ENCODE measurements at regions not wholly inside any gene's neighbourhood (a gene's known extent, or its start where the extent isn't known, plus 50 kb on each side); places are given as distances from the start of the nearest gene placed in this dataset.

- Histone ChIP-seq H3K4me1 (ENCODE audit: control insufficient read depth, extremely low read depth, insufficient read depth, low read length) (no peaks in the 10 kb centered on the region), H3K27ac (ENCODE audit: control insufficient read depth, insufficient read depth, low read length) (no peak overlapping the region), H3K79me2 (ENCODE audit: control insufficient read depth, insufficient read depth, low read length) (no peaks in the 10 kb centered on the region), H3K9ac (ENCODE audit: control insufficient read depth, extremely low read depth, insufficient read depth, low read length) (no peak overlapping the region), H3K9me3 (ENCODE audit: control insufficient read depth, low read depth, low read length) (no peaks in the 10 kb centered on the region), H3K36me3 (ENCODE audit: control insufficient read depth in 2 of 2, extremely low read depth in 1 of 2, insufficient read depth in 2 of 2, low read length in 2 of 2) (no peaks in the 10 kb centered on the region), H3K9me1 (ENCODE audit: control insufficient read depth, extremely low read depth, insufficient read depth, low read length) (no peaks in the 10 kb centered on the region), H3K4me3 (ENCODE audit: control insufficient read depth in 2 of 3, extremely low read depth in 1 of 3, insufficient read depth in 2 of 3, low read depth in 1 of 3, low read length in 3 of 3) (no peak overlapping the region), H4K20me1 (ENCODE audit: control insufficient read depth, extremely low read depth, insufficient read depth, low read length) (no peaks in the 10 kb centered on the region), H3K27me3 (ENCODE audit: control insufficient read depth, extremely low read depth, insufficient read depth, low read length) (no peaks in the 10 kb centered on the region), H3K4me2 (ENCODE audit: control insufficient read depth, extremely low read depth, insufficient read depth, low read depth, low read length) (no peak overlapping the region), H2AFZ (ENCODE audit: control insufficient read depth, low read length) (no peak overlapping the region)
- no peak for TF ChIP-seq CTCF (optimal IDR thresholded peaks at IDR 0.05 in 1 of 3, IDR thresholded peaks at IDR 0.05 in 1 of 3, conservative IDR thresholded peaks at IDR 0.05 in 1 of 3; ENCODE audit: extremely low read depth in 1 of 3, insufficient read depth in 2 of 3, low read length in 3 of 3)
- TF ChIP-seq EZH2 (IDR thresholded peaks at IDR 0.05; ENCODE audit: low read length): no peak
- dilution Hi-C loops (cut with MboI; ENCODE audit: extremely low pct_ligation_motif_present, low sequenced_read_pairs): no loop called here
- no peak for DNase-seq (ENCODE audit: low read depth, low spot score)
- FAIRE-seq: no peak
Observed at GRCh38 chr16:62664566-62664965, 628.3 kb upstream of the CDH8 start.

GRCh38 chr16:62661435-62661834, 625.2 kb upstream of the CDH8 start:
- no peak overlapping the region for H3K4me2 ChIP-seq (ENCODE audit: control insufficient read depth, extremely low read depth, insufficient read depth, low read depth, low read length)
- dilution Hi-C loops (cut with MboI; ENCODE audit: extremely low pct_ligation_motif_present, low sequenced_read_pairs): no loop called here
- H3K4me3 ChIP-seq (ENCODE audit: control insufficient read depth in 2 of 3, extremely low read depth in 1 of 3, insufficient read depth in 2 of 3, low read depth in 1 of 3, low read length in 3 of 3): no peak overlapping the region
- no peaks in the 10 kb centered on the region for H3K27me3 ChIP-seq (ENCODE audit: control insufficient read depth, extremely low read depth, insufficient read depth, low read length)
- no peaks in the 10 kb centered on the region for H3K79me2 ChIP-seq (ENCODE audit: control insufficient read depth, insufficient read depth, low read length)
- FAIRE-seq (no peak), DNase-seq (ENCODE audit: low read depth, low spot score) (no peak)
- H3K9me1 ChIP-seq (ENCODE audit: control insufficient read depth, extremely low read depth, insufficient read depth, low read length): no peaks in the 10 kb centered on the region
- H2AFZ ChIP-seq (ENCODE audit: control insufficient read depth, low read length): no peak overlapping the region
- H3K36me3 ChIP-seq (ENCODE audit: control insufficient read depth in 2 of 2, extremely low read depth in 1 of 2, insufficient read depth in 2 of 2, low read length in 2 of 2): no peaks in the 10 kb centered on the region
- no peak for TF ChIP-seq CTCF (optimal IDR thresholded peaks at IDR 0.05 in 1 of 3, IDR thresholded peaks at IDR 0.05 in 1 of 3, conservative IDR thresholded peaks at IDR 0.05 in 1 of 3; ENCODE audit: extremely low read depth in 1 of 3, insufficient read depth in 2 of 3, low read length in 3 of 3)
- no peak for TF ChIP-seq EZH2 (IDR thresholded peaks at IDR 0.05; ENCODE audit: low read length)
- no peak overlapping the region for H3K9ac ChIP-seq (ENCODE audit: control insufficient read depth, extremely low read depth, insufficient read depth, low read length)
- H4K20me1 ChIP-seq (ENCODE audit: control insufficient read depth, extremely low read depth, insufficient read depth, low read length): no peaks in the 10 kb centered on the region
- no peaks in the 10 kb centered on the region for H3K4me1 ChIP-seq (ENCODE audit: control insufficient read depth, extremely low read depth, insufficient read depth, low read length)
- H3K9me3 ChIP-seq (ENCODE audit: control insufficient read depth, low read depth, low read length): no peaks in the 10 kb centered on the region
- no peak overlapping the region for H3K27ac ChIP-seq (ENCODE audit: control insufficient read depth, insufficient read depth, low read length)

All from keratinocyte (primary cell).